HG03520 (cell line): ENCODE measurements at regions not wholly inside any gene's neighbourhood (a gene's known extent, or its start where the extent isn't known, plus 50 kb on each side); places are given as distances from the start of the nearest gene placed in this dataset.
"Not testable (repeated sequence)": the region's sequence is repeated elsewhere in the genome, so short reads cannot be mapped to it uniquely, and the experiment has no call there.

Experiments
- ATAC-seq: cut with Tn5 transposase; IDR thresholded peaks from one replicate; pipeline ENCODE4 v1.9.1; 2021; ENCODE audit warnings: mild to moderate bottlenecking, moderate library complexity; ENCODE audit not compliant: unreplicated experiment

DNA sequence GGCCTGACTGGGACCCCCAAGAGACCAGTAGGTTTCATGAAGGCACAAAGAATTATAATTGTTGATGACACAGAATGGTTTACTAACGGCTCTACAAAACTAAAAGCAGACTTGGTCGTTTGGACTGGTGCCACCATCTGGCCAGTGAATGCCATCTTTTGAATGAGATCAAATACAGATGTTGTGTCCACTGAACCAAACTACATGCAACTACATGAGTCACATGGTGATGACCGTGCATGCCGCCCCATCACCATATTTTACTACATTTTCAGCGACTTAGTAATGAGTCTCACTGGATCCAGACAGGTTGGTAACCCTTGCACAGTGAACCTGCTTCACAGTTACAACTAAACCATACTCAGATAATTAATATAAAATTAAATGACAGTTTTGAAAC lies 803.3 kb downstream of the DIPK2A start:
- no peak for ATAC-seq

DNA sequence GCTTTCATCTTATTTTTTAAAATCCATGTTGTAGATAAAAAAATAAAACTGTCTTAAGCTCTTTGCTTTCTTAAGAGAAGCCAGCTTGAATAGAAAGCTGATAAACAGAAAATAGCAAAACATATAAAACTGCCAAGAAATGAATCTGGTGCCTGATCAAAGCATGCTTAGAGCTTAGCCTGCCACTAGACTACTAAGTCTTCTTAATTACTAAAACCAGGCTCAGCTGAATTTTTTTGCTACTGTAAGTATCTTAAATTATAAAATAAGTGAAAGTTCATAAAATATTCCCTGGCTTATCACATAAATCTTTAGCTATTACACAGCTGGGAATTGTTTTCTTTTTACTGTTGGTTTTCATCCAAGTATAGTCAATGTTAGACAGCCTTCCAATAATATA lies 803.9 kb downstream of the DIPK2A start:
- no peak for ATAC-seq

DNA sequence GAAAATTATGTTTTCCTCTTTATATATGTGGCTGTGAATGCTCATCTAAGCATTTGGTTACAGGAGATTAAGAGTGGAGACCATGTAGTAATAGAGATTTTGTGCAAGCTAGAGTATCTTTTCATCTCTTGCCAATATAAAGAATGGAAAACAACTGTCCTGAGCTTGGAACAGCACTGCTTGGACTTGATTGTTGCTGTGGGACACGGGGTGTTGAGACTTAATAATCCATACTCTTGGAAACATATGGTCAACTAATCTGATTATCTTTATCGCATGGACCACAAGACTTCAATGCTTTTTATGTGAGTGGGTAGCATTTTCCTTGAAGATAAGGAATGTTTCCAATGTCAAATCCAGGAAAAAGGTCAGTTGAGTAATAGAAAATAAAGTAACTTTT lies 806.3 kb downstream of the DIPK2A start:
- ATAC-seq, result no peak

DNA sequence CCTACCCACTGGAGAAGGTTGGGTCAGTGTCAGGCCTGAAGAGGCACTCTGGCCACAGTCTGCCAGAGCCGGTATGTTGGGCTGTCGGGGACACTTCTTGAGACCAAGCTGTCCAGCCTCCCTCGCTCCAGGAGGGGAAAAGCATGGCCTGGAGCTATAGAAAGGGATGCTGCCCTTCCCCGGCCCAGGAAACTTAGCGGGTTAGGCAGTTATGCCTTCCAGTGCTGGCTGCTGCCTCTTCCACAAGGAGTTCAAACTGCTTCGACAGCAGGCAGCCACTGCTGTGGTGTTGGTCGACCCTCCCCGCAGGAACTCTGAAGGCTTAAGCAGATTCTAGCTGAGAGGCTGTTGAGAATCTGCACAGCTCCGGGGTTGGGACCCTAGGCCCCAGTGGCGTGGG lies 819.4 kb downstream of the DIPK2A start:
- no peak for ATAC-seq

DNA sequence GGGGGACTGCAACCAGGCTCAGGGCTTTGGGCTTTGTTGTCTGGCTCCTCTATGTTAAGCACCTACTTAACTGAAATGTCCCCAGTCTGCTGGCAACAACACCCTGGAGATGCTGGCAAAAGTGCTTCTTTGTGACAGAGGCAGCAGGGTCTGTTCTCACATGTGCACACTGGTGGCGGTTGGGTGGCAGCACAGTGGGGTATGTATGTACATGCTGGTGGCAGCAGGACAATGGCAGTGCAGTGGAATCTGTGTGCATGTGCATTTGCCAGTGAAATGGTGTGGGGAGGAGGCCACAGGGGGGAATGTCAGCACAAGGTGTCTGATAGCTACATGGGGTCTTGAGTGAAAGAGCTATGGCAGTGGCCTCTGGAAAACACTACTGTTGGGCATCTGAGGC lies 830.3 kb downstream of the DIPK2A start:
- no peak for ATAC-seq

DNA sequence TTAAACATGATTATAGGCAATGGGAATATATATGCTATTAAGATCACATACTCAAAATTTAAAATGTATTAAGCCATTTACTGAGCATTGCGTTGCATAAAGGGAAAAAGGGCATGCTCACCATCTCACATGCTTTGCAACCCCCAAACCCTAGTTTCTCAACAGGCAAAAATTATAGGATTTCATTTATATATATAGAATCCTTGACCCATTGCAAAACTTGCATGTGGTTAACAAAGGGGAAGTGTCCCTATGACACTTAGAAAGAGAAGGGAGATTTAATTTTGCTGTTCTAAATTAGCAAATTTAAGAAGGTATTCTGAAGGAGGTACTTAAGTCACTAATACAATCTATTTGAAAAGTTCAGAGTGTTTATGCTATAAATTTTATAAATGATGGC lies 837.8 kb downstream of the DIPK2A start:
- no peak for ATAC-seq

DNA sequence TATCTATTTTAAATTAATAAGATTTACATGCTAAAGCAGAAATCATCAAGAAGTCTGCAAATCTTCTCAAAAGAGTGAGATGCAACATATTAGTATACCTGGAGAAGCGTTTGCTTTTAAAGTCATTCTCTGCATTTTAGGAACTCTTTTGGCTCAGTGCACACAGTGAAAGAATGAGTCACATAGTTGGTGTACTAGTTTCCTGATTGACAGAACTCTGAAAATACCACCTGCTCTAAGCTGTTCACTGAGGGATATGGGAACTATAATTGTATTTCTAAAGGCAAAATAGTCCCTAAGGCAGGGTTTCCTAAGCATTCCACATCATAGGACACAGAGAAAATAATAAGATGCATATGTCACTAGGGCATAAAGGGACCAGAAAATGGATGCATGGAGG lies 838.5 kb downstream of the DIPK2A start:
- peak; percentile 93 for ATAC-seq

DNA sequence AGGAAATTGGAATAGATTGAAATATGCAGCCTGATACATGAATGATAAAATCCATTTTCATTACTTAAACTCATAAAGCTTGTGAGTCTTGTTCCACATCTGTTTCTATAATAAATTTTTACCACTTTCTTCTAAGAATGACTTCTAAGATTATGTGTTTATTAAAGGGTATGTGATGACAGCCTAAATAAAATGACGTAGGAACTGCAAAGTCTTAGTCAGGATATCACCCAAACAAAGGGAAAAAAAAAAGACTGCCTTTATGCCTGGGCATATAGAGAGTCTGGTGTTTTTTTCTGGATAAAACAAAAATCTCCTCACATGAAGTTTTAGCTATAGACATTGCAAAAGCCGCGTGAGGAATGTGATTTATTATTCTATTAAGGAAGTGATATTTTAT lies 844.0 kb downstream of the DIPK2A start:
- no peak for ATAC-seq

DNA sequence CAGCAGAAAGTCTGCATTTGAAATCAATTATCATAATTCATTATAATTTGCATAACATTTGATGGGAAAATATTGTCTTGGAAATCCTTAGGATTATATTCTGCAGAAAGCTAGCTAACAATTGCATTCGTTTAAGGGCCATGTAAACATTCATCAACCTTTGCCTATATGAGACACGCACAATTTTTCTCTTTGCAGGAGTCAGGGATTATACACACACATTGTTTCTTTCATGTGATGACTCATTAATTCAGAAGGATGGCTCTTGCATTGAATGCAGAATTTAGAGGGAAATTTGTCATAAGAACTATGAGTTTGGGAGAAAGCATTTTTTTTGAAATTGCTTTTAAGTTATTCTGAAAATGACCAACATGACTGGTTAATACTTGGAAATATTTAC lies 844.7 kb downstream of the DIPK2A start:
- ATAC-seq, result no peak

DNA sequence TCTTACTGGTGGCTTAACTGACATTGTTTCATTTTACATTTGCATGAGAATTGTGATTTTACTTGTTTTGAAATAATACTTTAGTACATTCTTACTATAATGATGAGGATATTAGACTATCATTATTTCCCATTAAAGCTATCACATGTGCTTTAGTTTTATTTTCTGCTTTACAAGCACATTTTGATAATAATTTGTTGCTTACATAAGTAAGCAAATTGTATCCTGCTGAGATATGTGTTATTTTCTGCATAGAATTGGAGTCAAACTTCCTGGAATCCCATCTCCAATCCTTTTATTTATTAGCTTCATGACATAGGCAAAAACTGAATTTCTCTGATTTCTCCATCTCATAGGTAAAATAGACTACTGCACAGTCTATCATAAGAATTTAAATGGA lies 847.4 kb downstream of the DIPK2A start:
- no peak for ATAC-seq

DNA sequence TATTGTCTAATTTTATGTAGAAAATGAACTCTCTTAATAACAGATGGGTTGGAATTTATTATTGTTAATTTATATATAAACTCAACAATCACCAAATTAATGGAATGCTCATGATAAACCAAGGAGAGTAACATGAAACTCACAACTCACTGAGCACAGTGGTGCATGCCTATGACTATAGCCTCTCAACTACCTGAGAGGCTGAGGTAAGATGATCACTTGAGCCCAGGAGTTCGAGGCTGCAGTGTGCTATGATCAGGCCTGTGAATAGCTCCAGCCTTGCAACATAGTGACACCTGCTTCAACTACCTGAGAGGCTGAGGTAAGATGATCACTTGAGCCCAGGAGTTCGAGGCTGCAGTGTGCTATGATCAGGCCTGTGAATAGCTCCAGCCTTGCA lies 848.6 kb downstream of the DIPK2A start:
- not testable (repeated sequence) for ATAC-seq

DNA sequence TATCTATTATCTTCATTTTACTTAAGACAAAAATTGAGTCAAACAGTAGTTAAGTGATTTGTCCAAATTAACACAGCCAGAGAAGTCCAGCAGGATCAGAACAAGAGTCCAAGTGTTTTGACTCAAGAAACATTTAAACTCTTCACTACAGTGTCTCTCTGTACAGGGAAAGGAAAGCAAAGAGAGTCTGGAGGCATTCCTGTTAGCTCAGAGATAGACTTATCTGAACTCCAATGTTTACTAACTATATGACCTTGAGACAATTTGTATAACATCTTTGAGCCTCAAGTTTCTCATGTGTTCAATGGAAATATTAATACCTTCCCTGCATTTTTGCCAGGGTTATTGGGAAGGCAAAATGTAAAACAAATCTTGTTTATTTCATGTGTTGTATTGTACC lies 849.1 kb downstream of the DIPK2A start:
- no peak for ATAC-seq

DNA sequence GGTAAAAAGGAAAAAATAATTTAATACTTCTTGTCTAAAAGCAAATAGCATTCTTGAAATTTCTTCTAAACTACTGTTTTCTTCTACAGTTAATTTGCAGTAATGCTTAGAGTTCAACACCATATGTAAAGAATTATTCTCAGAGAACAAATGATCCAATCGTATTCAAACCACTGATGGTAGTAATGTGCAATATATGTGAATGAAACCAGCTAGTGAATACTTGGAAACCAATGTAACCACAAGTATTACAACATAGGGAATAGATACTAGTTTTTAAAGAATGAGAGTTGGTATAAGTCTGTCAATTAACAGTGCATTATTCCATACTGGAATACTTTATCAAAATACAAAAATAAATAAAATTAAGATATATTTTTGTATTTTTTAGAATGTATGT lies 850.0 kb downstream of the DIPK2A start:
- ATAC-seq, result no peak

DNA sequence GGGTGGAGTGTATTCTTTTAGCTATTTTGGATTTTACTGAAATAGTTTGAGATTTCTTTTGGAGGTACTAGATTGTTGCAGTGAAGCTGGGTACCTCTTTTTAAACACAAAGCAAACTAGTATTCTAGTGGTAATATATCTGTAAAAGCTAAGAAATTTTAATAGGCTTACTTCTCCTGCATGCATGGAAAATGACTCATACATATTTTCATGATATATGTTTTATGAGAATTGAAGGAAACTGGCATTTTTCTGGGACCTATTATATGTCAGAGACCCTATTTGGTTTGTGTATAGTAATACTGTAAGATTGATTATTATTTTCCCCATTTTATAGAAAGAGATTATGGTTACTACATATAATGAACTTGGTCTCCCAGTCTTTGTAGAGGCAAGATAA lies 851.0 kb downstream of the DIPK2A start:
- ATAC-seq, result no peak

DNA sequence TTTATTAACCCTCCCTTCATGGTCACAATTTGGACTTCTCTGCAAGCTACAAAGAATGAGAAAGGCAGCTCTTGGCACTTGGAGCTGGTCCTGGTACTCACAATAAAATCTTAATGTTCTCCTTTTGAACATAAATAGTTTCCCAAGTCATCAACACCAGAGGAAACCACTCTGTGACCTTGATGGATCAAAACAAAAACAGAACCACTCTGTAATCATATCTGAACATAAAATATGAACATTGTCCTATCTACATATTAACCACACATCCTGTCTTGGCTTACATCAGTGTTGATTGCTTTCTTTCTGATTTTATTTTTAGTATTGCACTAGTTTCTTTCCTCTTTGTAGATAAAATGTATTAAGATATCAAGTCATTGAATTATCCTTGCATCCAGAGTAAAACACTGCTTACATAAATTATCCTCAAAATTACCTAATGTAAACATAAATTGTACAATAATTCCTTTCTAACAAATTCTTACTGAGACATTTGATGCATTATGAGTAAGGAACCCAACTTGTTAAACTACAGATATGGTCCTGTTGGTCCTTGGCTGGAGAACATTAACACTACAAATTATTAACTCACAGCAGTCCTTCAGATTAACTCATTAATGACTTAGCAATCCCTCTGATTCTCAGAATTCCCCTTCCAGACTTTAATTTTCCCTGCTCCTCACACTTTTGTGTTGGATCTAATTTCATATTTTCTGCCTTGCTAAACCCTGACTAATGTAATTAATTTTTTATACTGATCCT lies 860.5 kb downstream of the DIPK2A start:
- no peak for ATAC-seq

DNA sequence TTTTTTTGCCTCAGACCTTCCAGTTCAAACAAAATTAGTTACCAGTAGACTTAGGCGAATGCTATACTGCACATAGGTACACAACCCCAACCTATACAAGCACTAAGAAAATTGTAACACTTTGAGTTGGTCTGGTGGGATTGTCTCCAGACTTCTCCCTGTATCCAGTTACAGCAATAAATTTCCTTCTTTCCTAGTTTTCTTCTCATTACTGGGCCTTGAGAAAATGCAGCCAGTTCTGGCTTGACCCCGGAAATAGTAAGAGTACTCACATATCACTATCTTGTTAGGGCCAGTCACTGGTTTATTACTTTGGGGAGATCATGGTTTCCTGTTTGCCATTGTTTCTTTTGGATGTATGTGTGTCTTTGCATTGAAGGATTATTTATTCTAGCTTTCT lies 868.4 kb downstream of the DIPK2A start:
- no peak for ATAC-seq

DNA sequence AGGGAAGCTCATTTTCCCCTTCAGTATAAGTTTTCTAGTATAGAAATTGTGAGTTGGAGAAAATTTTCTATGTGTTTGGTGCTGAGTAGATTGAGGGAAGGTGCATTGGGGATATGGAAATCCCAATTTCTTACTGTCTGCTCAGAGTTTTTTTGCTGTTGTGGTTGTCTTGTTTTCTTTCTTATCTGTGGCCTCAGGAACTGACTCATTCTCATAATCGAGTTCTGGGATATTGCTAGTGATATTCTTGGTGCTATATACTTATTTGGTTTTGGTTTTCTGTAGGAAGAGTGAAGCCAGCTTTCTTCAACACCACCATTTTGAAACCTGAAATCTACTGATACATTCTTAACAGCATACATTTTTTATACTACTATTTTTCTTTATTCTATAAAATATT lies 869.2 kb downstream of the DIPK2A start:
- no peak for ATAC-seq

DNA sequence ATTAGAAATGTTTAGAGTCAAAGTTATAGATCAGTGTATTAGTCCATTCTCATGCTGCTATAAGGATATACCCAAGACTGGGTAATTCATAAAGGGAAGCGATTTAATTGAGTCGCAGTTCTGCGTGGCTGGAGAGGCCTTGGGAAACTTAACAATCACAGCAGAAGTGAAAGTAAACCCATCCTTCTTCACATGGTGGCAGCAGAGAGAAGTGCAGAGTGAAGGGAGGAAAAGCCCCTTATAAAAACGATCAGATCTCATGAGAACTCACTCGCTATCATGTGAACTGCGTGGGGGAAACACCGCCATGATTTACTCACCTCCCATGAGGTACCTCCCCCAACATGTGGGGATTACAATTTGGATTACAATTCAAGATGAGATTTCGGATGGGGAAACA lies 871.5 kb downstream of the DIPK2A start:
- ATAC-seq, result no peak

DNA sequence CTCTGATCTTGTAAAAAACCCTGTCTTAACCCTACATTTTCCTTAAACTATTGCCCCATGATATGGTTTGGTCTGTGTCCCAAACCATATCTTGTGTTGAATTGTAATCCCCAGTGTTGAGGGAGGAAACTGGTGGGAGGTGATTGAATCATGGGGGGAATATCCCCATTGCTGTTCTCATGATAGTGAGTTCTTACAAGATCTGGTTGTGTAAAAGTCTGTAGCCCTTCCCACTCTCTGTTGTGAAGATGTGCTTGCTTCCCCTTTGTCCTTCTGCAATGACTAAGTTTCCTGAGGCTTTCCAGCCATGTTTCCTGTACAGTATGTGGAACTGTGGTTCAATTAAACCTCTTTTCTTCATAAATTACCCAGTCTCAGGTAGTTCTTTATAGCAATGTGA lies 881.4 kb downstream of the DIPK2A start:
- ATAC-seq, result no peak

DNA sequence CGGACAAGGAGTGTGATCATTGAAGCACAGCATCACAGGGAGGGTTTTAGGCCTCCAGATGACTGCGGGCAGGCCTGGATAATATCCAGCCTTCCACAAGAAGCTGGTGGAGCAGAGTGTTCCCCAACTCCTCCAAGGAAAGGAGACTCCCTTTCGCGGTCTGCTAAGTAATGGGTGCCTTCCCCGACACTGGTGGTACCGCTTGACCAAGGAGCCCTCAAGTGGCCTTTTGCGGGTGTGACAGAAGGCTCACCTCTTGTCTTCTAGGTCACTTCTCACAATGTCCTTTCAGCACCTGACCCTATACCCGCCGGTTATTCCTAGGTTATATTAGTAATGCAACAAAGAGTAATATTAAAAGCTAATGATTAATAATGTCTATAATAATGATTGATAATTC lies 882.4 kb downstream of the DIPK2A start:
- not testable (repeated sequence) for ATAC-seq

DNA sequence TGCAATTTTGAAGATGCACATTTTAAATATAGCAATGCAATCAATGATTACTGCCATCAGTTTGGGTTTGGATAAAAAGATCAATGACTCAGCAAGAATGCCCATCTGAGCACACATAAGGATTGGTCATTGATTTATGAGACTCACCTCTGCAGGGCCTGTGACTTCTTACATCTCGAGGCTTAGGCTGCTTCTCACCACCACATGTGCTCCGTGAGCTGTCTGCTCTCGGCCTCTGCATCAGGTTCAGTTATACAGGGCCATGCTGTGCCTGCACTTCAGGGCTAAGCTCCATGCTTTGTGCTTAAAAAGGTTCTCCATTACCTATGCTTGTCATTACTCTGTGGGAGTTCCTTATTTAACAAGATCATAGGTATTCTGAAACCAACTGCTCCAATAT lies 887.5 kb downstream of the DIPK2A start:
- ATAC-seq, result no peak

DNA sequence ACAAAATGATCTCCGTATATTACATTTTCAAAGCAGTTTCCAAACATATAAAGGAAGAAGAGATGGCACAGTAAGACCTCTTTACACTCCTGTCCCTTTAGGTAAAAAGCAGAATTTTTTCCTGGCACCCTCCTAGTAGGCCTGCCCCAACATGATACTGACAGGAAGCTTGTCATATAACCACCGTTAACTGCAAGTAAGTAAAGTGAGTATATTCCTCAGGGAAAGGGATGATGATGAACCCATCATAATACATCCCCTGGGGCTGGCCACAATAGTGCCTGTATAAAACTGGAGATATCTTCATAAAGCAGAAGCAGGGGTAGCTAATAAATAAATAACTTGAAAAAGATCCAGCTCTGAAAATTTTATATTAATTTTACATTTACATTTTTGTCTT lies 893.0 kb downstream of the DIPK2A start:
- no peak for ATAC-seq

DNA sequence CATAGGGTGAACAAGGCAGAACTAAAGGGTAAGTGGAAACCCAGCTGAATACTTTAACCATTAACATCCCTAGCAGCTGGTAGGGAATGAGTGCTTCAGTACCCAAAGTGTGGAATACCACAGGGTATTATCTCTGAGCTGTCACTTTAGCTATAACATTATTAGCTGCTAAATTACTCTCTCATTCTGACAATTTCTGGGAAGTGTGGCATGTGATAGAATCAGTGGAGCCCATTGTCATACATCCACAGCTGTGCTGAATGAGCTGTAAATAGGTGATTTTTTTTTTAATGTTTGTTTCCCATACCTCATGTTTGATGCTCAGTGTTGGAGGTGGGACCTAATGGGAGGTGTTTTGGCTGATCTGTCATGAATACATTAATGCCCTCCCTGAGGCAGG lies 894.3 kb downstream of the DIPK2A start:
- ATAC-seq, result no peak
